ENCODE measurements at regions not wholly inside any gene's neighbourhood (a gene's known extent, or its start where the extent isn't known, plus 50 kb on each side); places are given as distances from the start of the nearest gene placed in this dataset.
"Not testable (repeated sequence)": the region's sequence is repeated elsewhere in the genome, so short reads cannot be mapped to it uniquely, and the experiment has no call there.

DNA sequence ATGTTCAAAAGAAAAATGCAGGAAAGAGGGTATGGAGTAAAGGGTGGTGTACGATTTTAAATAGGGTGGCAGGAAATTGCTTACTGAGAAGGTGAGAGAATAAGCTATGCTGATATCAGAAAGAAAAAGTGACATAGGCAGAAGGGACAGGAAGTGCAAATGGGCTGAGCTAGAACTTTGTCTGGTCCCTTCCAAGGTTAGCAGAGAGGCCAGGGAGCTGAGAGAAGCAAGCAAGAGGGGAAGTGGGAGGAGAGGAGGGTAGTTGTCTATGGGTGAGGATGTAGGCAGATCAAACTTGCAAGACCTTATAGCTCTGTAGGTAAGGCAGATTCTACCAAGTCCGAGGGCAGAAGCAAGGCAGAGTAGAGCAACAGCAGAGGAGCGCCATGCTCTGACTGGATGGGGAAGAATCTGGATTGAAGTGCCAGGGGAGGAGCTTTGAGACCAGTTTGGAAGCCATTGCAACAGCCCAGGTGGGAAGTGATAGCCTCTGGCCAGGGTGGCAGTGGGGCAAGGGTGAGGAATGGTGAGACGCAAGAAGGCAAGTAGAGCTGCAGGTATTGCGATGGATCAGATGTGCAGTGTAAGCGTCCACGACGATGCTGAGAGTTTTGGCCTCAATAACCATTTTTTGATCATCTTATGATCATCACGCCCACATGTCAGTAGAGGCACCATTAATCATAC, 134.4 kb upstream of the APCDD1 start:
- DNase-seq = no peak

GRCh38 chr18:10320791-10321190, 133.6 kb upstream of the APCDD1 start:
- DNase-seq = no peak

- DNase-seq = no peak
Observed at GRCh38 chr18:10321576-10321975, 132.9 kb upstream of the APCDD1 start.

GRCh38 chr18:10322004-10322403, 132.4 kb upstream of the APCDD1 start:
- no peak for DNase-seq

DNA sequence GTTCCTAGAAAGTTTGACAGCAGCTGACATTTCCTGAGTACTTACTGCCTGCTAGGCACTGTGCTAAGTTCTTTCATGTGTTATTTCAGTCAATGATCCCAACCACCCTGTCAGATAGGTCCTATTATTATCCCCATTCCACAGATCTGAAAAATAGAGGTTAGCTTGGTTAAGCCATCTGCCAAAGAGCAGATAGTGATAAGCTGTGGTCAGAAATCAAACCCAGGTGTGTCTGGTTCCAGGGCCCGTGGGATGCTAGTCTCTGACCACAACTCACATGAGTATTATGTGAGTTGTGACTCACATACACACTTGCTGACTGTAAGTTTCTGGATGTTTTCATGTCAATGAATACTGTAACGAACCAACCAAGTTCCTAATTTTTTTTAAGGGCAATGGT, 132.0 kb upstream of the APCDD1 start:
- DNase-seq = no peak

- DNase-seq = no peak
Observed at GRCh38 chr18:10329101-10329500, 125.3 kb upstream of the APCDD1 start.

DNA sequence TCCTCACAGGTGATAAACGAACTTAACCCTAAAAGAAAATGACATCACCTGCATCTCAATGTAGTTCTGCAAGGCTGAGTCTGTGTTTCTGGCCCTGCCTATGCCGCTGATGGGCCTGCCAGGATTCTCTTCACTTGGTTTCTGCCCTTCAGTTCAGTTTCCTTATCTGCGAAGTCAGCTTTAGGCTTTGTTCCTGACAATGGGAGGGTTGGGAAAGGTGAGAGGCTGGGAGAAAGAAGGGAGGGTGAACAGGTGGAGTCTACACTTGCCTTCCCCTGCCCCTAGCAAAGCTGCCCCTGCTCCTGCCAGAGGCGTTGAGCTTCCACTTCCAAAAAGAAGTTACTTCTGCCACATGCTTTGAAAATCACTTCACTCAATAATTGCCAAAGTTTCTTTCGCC, 124.0 kb upstream of the APCDD1 start:
- no peak for DNase-seq

DNA sequence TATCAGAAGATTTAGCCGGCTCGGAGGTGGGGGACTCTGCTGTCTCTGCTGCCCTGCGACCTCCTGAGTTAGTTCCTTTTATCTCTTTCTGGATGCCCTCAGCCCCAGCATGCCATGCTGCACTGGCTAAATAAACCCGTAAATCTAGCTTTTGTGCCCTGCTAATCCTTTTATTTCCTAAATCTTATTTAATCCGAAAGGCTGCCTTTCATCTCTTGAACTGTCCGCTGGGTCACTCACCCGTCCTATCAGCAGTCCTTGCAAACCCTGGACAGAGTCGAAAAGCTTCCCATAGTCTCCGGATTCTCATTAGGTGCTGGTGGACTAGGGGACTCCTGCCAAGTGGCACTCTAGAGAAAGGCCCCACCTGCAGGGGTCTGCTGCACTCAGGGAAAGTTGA, 122.0 kb upstream of the APCDD1 start:
- DNase-seq = no peak

DNA sequence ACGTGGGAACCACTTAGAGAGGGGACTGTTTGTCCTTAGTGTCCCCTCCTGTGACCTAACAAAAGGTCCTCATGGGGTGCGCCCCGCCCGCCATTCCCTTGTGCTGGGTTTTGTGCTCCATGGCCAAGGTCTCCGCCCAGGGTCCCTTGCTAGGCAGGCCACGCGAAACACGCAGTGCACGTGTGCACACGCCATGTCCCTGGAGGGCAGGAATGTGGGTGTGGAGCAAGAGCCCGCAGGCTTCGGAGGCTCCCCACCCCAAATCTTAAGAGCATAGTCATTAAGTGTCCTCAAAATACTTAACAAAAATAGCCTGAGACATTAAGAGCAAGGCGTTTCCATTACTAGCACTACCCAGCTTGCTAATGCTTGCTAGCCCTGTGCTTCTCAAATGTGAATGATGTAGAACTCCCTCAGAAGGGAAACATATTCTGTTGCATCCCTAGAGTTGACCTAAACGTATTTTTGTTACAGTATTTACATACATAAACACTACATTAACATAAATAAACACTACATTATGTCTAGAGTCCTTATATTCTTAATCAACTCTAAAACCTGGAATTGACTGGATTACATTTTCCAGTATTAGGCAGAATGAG, 117.6 kb upstream of the APCDD1 start:
- DNase-seq = no peak

DNA sequence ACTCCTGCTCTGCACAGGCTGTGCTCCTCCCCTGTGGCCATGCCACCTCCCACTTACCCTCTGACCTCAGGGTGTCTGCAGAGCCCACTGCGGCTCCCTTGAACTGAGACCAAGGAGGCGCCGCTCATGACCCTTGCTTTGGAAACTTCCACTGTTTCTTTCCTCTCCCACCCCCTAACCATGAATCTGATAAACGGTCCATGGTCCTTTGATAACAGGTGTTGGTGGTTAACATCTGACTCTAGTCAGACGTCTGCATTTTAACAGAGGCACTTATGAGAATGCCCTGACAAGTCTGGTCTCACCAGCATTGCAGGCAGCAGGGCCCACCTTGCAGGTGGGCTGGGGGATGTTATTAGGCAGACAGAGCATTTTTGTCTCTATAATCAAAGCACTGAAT, 113.6 kb upstream of the APCDD1 start:
- DNase-seq = no peak

- no peak for DNase-seq
Observed at GRCh38 chr18:10343778-10344177, 110.7 kb upstream of the APCDD1 start.

DNA sequence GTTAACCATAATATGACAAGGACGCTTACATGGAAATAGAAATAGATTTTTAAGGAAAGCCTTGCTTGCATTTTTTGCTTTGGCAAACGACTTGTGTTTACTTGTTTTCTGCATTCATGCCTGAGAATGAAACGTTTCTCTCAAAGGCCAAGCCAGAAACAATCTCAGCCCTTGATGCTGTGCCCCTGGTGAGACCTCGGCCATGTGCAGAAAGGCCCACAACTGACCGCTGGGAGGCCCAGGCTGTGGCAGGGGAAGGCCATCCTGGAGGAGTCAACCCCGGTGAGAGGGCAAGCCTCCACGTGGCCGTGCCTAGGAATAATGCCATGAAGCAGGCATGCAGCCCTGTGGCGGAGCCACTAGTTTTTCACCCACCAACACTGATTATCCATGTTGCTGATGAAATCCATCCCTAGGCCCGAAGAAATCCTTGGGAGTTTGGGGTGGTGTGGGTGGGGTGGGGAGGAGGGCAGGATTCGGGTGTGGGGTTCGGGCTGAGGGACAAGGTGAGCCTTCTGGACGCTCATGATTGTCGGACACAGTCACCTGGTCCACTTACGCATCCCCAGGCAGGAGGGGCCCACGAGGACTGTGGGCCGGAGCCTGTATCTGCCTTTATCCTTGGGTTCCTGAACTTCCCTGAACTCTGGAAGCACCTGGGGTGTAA, 107.6 kb upstream of the APCDD1 start:
- no peak for DNase-seq

GRCh38 chr18:10349561-10349960, 104.9 kb upstream of the APCDD1 start:
- no peak for DNase-seq

GRCh38 chr18:10350661-10351060, 103.8 kb upstream of the APCDD1 start:
- no peak for DNase-seq

DNA sequence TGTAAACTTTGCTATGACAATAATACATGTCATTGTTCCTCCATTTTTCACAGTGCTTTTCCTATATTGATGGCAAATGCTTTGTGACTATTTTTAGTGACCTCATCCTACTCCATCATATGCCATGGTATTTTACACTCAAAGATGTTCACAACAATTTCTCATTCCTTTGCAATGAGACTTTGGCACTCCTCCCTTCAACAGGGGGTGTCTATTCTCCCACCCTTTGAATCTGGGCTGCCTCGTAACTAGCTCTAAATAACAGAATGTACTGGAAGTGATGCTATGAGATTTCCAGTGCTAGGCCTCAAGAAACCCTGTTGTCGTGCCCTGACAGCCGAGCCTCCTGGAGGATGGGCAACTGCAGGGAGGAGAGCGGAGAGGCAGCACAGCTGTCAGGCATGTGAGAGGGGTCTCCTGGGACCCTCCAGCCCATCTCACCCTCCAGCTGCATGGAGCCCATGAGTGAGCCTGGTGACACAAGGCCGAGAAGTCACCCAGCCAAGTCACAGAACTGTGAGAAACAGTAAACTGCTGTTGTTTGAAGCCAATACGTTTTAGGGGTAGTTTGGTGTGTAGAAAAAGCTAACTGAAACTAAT, 103.1 kb upstream of the APCDD1 start:
- no peak for DNase-seq

- no peak for DNase-seq
Observed at GRCh38 chr18:10351858-10352257, 102.6 kb upstream of the APCDD1 start.

DNA sequence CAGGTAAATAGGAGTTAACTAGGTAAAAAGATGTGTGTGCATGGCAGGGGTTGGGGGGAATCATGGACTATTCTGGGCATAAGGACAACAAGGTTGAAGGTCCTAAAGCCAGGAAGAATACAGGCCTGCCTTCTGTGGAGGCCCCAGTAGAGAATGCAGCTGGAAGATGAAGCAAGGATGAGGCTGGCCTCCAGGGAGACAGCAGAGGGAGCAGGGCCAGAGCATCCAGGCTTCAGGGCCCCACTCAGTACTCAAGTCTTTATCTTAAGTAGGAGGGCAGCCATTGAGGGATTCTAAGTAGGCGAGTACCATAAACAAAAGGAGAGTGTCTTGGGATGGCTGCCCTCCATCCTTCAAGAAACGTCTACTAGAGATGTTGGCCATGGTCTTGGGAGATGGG, 101.8 kb upstream of the APCDD1 start:
- no peak for DNase-seq

DNA sequence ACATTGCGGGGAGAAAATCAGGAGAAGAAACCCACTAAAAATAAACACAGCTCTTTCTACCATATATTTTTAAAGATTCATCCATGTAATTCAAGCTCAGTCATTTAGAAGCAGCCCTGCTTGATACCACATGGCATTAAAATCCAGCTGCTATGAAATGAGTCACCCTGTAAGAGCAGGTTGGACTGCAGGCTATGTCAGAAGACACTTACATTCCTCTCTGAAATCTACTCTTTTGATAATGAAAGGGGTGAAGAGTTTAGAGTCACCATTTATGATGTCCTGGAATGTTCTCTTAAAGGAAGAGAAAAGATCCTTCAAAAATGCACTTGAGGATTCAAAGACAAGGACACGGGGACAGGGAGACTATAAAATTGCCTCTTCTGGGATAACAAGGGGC, 100.6 kb upstream of the APCDD1 start:
- no peak for DNase-seq

DNA sequence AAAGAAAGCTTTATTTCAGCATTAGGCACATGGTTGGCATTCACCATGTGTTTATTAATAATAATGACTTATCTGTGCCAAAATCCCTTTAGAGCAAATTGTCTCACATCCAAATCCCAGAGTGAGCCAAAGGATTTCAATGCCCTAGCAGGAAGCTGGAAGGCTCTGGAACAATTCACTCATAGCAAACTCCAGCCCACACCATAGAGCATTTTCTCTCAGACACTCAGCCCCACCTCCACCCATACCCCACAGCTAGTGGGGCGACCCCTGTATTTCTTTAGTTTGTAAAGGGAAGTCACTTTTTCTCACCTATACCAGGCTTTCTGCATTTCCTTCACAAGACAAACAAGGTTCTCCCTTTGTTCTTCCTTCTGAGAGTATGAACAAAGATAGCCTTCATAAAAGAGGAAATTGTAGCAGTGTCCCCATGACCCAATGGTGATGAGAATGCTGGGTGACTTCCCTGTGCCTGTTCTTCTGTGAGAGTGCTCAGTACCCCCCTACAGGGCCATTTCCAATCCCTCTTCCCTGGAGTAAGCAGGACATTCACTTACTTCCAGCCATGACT, 100.1 kb upstream of the APCDD1 start:
- no peak for DNase-seq

DNA sequence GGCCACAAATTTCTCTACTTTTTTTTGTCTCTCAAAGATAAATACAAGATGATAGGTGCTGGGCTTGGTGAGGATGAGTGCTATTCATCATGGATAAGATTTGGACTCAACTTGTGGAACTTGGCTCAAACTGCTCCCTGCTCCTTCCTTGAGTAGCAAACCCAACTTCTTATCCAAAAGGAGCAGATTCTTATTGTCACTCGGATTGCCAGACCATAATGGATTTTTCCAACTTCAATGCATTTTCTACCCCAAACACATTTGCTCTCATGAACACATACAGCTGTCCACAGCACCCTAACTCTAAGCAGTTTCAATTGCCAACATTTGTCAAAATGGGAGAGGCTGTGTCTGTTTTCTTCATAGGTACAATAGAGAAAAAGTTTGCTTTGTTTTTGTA, 99.5 kb upstream of the APCDD1 start:
- DNase-seq = no peak

GRCh38 chr18:10356999-10357398, 97.4 kb upstream of the APCDD1 start:
- DNase-seq = not testable (repeated sequence)

- DNase-seq = no peak
Observed at GRCh38 chr18:10361660-10362059, 92.8 kb upstream of the APCDD1 start.

DNA sequence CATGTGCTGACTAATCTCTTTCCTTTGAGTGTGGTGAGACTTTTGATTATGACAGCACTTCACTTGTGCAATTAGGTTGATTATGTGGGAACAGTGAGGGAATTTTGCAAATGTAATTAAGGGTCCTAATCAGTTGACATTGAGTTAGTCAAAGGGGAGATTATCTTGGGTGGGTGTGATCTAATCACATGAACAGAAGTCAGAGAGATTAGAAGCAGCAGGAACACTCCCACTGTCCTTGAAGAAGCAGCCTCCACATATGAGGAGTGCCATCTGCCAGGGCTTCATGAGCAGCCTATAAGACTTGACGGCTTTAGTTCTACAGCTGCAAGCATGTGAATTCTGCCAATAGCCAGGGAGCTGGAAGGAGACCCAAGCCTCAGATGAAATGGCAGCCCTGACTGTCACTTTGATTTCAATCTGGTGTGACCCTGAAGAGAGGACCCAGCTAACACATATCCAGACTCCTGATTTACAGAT, 89.4 kb upstream of the APCDD1 start:
- no peak for DNase-seq

DNA sequence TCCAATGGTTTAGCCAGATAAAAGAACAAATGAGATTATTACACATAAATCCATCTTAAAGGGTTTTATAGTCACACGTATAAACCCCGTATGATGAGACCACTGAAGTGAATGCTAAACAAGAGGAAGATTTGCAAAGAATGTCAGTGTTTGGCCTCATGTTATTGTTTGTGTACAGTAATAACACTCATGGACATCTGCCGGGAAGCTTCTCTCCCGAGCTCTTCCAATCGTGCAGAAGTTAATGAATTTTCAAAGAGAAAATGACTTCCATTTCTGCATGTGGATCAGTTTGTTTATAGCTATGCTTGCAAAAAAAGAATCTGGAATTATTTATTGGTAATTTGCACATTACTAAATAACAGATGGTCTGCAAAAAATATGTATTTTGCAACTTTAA, 88.5 kb upstream of the APCDD1 start:
- no peak for DNase-seq

All from NCI-H1092 (cell line).